Large intestine (tissue), 3 donors: ENCODE measurements at regions not wholly inside any gene's neighbourhood (a gene's known extent, or its start where the extent isn't known, plus 50 kb on each side); places are given as distances from the start of the nearest gene placed in this dataset.
A peak's percentile ranks its signal among the peaks of the same experiment; 100 is the strongest.
"Not testable (repeated sequence)": the region's sequence is repeated elsewhere in the genome, so short reads cannot be mapped to it uniquely, and the experiment has no call there.

Source experiments
- DNase-seq, 2 donors: peaks; one replicate each; pipeline versions ENCODE4 v3.0.0 to v3.0.0-alpha.2; 2013
- H3K27ac ChIP-seq: one replicate; pipeline ENCODE4 v1.5.1; 2013; ENCODE audit warnings: low read length
- H3K27me3 ChIP-seq: 2 replicates; pipeline ENCODE4 v1.6.1; 2013; ENCODE audit warnings: low read length; ENCODE audit not compliant: control insufficient read depth, insufficient read depth
- H3K36me3 ChIP-seq: 2 replicates; pipeline ENCODE4 v1.6.1; 2013; ENCODE audit warnings: low read length; ENCODE audit not compliant: control insufficient read depth, insufficient read depth
- H3K4me1 ChIP-seq: one replicate; pipeline ENCODE4 v1.6.1; 2013; ENCODE audit warnings: low read length; ENCODE audit not compliant: control insufficient read depth, insufficient read depth
- H3K4me3 ChIP-seq: one replicate; pipeline ENCODE4 v1.5.1; 2013; ENCODE audit warnings: low read length
- H3K9me3 ChIP-seq: one replicate; pipeline ENCODE4 v1.6.1; 2013; ENCODE audit warnings: mild to moderate bottlenecking, low read depth, low read length, moderate library complexity; ENCODE audit not compliant: control insufficient read depth
- WGBS: methylation state at CpG from one replicate; pipeline ENCODE4 v1.1.5; 2013; ENCODE audit warnings: low lambda C conversion rate; ENCODE audit not compliant: insufficient coverage; 5-methylcytosine and 5-hydroxymethylcytosine counted together

DNA sequence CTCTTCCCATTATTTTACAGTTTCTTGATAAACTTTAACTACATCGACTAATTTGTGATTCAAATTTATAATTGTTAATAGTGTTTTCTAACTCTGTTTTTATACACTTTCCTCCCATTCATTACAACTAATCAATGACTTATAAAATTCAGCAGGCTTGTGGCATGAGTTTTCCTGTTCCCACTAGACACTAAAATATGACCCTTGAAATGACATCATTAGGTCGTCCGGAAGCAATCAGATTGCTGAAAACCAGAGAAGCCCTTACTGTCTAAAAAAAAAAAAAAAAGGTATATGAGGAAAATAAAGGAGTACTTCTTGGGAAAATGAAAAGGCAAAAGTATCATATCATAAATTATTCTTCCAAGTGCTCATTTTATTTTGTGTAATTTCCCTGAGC is 553.7 kb downstream of the ZNF608 start:
- Histone ChIP-seq H3K4me1 (no peaks in the 10 kb centered on the region), H3K27me3 (no peaks in the 10 kb centered on the region), H3K27ac (no peak overlapping the region), H3K9me3 (no peaks in the 10 kb centered on the region), H3K4me3 (no peak overlapping the region), H3K36me3 (no peaks in the 10 kb centered on the region)
- DNase-seq, result no peak
- 90% methylated on average over 2 of the region's 3 CpGs for WGBS

DNA sequence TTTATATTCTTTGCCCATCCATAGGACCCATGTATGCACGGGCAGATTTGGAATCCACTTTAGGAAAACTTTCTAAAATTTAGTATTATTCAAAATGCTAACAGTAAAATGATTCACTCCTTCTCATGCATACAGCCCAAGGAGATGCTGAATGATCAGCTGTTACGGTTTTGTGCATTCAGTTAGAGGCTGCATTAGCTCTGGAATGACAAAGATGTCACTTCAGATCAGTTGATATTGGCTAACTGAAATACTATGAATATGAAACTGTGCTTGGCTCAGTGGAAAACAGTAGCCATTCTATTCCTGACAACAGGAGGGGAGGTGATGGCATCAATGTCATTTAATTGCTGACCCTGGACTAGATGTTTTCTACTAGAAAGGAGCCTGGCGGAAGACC is 560.7 kb downstream of the ZNF608 start:
- no peaks in the 10 kb centered on the region for H3K36me3 ChIP-seq
- H3K4me1 ChIP-seq, result no peaks in the 10 kb centered on the region
- no CpG with 5 or more reads among the region's 3 CpGs for WGBS
- H3K27me3 ChIP-seq, result no peaks in the 10 kb centered on the region
- DNase-seq, result no peak
- H3K9me3 ChIP-seq, result no peaks in the 10 kb centered on the region
- H3K4me3 ChIP-seq, result no peak overlapping the region
- no peak overlapping the region for H3K27ac ChIP-seq

DNA sequence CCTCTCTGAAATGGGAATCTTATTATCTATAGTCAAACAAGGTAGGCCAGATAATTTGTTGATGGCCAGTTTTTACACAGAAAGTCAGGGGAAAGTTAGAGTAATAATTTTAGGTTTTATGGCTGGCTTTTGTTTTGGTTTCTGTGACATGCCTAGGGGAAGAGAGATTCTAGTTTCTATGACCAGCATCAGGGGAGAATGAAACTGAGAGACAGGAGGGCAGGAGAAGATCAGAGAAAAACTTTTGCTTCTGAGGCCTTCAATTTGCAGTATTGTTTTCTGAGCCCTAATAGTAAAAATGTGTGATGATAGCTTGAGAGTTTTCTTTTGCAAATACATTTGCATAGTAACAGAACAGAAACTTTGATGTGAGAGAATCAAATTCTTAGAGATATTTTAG is 564.3 kb downstream of the ZNF608 start:
- Histone ChIP-seq H3K4me3 (no peak overlapping the region), H3K27ac (no peak overlapping the region), H3K27me3 (no peaks in the 10 kb centered on the region), H3K4me1 (peaks cover 4% of the 10 kb centered on the region), H3K36me3 (no peaks in the 10 kb centered on the region), H3K9me3 (no peaks in the 10 kb centered on the region)
- no peak for DNase-seq

DNA sequence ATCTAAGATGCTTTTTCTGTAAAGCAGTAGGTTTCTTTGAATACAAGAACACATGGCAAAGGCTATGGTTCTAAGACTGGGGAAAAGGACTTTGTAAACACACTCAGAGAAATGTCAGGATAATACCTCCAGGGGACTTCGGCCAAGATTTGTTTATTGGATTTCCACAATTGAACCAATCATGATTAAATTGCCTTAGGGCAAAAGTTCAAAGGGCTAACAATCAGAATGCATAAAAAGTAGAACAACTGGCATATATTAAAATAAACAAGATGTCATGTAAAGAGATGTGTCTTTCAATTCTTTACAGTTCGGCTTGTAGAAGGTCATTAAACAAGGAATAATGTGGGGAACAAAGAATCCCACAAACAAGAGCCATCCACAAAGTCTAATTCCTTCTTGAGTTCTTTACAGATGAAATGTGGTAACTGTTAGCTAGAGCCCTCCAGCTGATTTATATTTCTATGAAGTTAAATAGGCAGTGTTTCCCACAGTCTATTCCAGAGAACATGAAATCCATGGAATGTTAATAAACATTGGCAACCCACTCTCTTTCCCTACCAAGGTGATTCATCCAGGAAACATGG is 565.5 kb downstream of the ZNF608 start:
- WGBS, result 13% methylated on average over 1 of the region's 2 CpGs
- DNase-seq, result peak in 1 of 2 donors; percentile 20
- Histone ChIP-seq H3K36me3 (no peaks in the 10 kb centered on the region), H3K27me3 (no peaks in the 10 kb centered on the region), H3K4me1 (peaks cover 4% of the 10 kb centered on the region), H3K27ac (no peak overlapping the region), H3K4me3 (no peak overlapping the region), H3K9me3 (no peaks in the 10 kb centered on the region)

DNA sequence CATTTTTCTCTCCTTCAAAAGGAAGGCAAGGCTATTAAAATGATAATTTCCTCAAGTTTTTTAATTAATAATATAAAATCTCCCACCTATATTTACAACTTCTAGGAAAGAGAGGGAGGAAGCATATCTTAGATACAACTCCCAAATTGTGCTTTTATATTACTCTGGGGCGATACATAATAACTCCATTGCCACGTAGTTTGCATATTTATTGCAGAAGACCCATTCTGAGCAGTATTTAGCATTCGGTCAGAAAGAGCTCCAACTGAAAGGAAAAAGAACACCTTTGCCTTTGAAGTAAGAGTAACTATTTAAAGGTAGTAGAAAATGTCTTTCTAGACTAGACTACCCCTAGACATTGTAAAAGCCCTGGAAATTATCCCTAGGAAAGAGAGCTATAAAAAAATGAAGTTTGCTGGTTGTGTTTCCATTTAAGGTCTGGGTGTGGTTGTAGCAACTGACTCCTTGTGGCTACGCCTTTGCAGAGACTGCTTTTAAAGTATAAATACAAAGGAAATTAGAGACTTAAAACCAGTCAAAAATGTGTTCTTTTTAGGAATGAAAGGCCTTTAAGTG is 566.1 kb downstream of the ZNF608 start:
- WGBS, result 83% methylated on average over 1 of the region's 4 CpGs
- Histone ChIP-seq H3K27me3 (no peaks in the 10 kb centered on the region), H3K4me1 (peaks cover 4% of the 10 kb centered on the region), H3K36me3 (no peaks in the 10 kb centered on the region), H3K27ac (no peak overlapping the region), H3K4me3 (no peak overlapping the region), H3K9me3 (no peaks in the 10 kb centered on the region)
- peak in 1 of 2 donors; percentile 15 for DNase-seq

DNA sequence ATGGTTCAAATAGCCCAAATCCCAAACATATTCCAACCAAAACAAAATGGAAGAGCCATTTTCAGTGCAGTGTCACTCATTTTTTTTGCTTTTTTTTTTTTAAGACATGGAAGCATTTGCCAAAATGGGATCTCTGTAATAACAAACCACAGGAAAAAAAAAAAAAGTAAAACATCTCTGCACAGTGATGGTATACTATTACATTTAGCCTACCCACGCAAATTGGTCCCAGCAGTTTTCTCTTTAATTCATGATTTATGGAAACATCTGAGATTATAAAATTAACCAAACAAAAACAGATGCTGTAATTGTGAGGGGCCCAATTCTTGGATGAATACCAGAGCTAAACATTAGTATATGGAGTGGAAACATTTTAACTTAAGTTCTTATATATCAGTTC is 566.6 kb downstream of the ZNF608 start:
- H3K27me3 ChIP-seq, result no peaks in the 10 kb centered on the region
- no peak for DNase-seq
- WGBS, result no CpG with 5 or more reads among the region's 1 CpG

DNA sequence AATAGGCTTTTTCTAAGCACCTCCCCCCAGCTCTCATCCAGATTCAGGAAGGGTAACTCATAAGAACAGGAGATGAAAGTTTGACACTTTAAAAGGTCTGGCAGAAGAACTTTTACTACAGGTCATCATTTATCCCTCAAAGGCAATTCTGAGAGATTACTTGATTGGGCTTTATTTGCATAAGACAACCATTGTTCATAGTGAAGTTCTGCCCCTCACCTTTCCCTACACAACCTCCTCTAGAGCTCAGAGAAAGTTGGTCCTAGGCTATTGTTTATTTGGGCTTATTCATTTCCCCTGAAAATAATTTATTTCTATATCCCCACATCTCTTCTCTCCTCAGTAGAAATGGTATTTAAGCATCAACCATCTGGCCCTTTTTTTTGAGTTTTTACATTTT is 568.4 kb downstream of the ZNF608 start:
- no peak overlapping the region for H3K27ac ChIP-seq
- H3K4me1 ChIP-seq, result peaks cover 4% of the 10 kb centered on the region
- H3K4me3 ChIP-seq, result no peak overlapping the region
- no peaks in the 10 kb centered on the region for H3K36me3 ChIP-seq
- H3K9me3 ChIP-seq, result no peaks in the 10 kb centered on the region
- H3K27me3 ChIP-seq, result no peaks in the 10 kb centered on the region
- no peak for DNase-seq

More for the DNA sequence above, 566.6 kb downstream of the ZNF608 start:
- Histone ChIP-seq H3K9me3 (no peaks in the 10 kb centered on the region), H3K27ac (no peak overlapping the region), H3K4me3 (no peak overlapping the region), H3K4me1 (peaks cover 4% of the 10 kb centered on the region), H3K36me3 (no peaks in the 10 kb centered on the region)

DNA sequence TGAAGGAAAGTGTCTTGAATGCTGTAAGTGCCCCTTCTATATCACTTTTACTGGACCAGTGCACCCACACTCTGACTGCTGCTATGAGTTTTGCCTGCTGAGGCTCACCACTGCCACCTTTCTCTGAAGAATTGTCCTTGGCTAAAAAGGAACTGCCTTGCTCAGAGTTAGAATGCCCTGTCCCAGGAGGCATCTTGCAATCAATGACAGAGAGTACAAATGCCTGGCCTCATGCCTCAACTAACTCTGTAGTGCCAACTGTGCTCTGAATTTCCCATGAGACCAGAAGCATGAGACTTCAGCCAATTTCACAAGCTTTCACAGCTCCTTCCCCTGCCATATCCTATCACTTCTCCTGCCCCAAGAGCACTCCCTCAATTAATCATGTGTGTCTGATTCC is 569.7 kb downstream of the ZNF608 start:
- Histone ChIP-seq H3K27me3 (no peaks in the 10 kb centered on the region), H3K36me3 (no peaks in the 10 kb centered on the region), H3K4me3 (no peak overlapping the region), H3K9me3 (peaks cover 4% of the 10 kb centered on the region), H3K4me1 (peaks cover 4% of the 10 kb centered on the region), H3K27ac (no peak overlapping the region)
- DNase-seq, result no peak

DNA sequence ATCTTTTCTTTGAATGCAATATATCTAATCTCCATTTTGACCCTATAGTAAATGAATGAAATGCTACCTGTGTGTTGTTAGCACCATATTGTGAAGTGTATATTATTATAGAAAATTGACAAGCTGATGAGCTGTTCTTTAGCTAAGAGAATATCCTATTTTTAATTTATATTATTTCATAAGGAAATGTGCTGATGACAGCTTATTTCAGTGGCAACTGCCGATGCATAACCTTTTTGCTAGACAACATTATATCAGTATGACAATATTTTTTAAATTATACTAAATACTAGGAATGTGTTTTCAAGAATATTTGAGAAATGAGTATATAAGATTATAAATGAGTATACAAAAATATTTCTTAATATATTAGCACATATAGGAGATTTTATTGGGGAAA is 573.1 kb downstream of the ZNF608 start:
- Histone ChIP-seq H3K4me3 (no peak overlapping the region), H3K27ac (no peak overlapping the region), H3K9me3 (peaks cover 16% of the 10 kb centered on the region), H3K27me3 (no peaks in the 10 kb centered on the region), H3K4me1 (no peaks in the 10 kb centered on the region), H3K36me3 (no peaks in the 10 kb centered on the region)
- WGBS, result 100% methylated on average over 1 of the region's 1 CpG
- DNase-seq, result no peak

DNA sequence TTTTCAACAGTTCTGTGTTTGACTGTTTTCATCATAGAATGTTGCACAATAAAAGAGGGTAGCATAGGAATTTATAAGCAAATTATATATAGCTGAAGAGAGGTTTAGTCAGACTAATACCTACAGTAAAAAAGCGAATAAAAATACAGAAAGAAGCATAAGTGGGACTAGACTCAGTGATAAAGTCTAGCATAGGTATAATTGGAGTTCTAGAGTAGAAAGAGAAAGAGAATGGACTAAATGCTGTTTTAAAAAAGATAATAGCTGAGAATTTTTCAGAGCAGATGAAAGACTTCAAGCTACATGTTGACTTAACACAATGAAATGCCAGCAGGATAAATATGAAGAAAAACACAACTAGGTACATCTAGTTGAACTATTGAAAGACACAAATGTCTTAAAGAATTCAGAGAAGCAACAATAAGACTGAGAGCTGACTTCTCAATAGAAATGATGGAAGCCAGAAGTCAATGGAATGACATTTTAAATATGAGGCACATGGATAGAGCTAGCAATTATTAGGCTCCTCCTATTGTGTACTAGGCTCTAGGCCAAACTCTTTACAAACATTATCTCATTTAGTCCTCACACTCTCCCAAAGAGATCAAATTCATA is 573.9 kb downstream of the ZNF608 start:
- H3K4me1 ChIP-seq, result no peaks in the 10 kb centered on the region
- no peaks in the 10 kb centered on the region for H3K36me3 ChIP-seq
- H3K4me3 ChIP-seq, result no peak overlapping the region
- DNase-seq, result peak in 1 of 2 donors; percentile 2
- WGBS, result 88% methylated on average over 1 of the region's 1 CpG
- no peaks in the 10 kb centered on the region for H3K27me3 ChIP-seq
- no peak overlapping the region for H3K27ac ChIP-seq
- peaks cover 16% of the 10 kb centered on the region for H3K9me3 ChIP-seq

DNA sequence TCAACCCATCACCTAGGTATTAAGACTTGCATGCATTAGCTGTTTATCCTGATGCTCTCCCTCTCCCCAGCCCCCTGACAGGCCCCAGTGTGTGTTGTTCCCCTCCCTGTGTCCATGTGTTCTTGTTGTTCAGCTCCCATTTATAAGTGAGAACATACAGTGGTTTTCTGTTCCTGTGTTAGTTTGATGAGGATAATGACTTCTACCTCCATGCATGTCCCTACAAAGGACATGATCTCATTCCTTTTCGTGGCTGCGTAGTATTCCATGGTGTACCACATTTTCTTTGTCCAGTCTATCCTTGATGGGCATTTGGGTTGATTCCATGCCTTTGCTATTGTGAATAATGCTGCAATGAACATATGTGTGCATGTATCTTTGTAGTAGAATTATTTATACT is 578.3 kb downstream of the ZNF608 start:
- not testable (repeated sequence) for H3K27me3 ChIP-seq, H3K27ac ChIP-seq, H3K36me3 ChIP-seq, H3K4me3 ChIP-seq, H3K4me1 ChIP-seq, DNase-seq
- peaks cover 16% of the 10 kb centered on the region for H3K9me3 ChIP-seq
- no CpG with 5 or more reads among the region's 2 CpGs for WGBS
